GM12875 (cell line): ENCODE measurements at regions not wholly inside any gene's neighbourhood (a gene's known extent, or its start where the extent isn't known, plus 50 kb on each side); places are given as distances from the start of the nearest gene placed in this dataset.

Source experiments
- H3K4me3 ChIP-seq: one replicate; pipeline ENCODE4 v1.5.1; 2011; ENCODE audit warnings: low read depth, low read length, control low read depth
- CTCF ChIP-seq: IDR thresholded peaks from 2 replicates; pipeline ENCODE4 v1.5.1; 2011; ENCODE audit warnings: low read depth, mild to moderate bottlenecking, control low read depth, inconsistent platforms, low read length, moderate library complexity, borderline replicate concordance; ENCODE audit not compliant: insufficient read depth

- no peak overlapping the region for H3K4me3 ChIP-seq
- TF ChIP-seq CTCF = no peak
Observed at GRCh38 chr9:113741886-113742854, 133.9 kb upstream of the ZNF618 start.

GRCh38 chr9:113742878-113743277, 133.2 kb upstream of the ZNF618 start:
- H3K4me3 ChIP-seq = no peak overlapping the region
- TF ChIP-seq CTCF = no peak

GRCh38 chr9:113746486-113746885, 129.6 kb upstream of the ZNF618 start:
- no peak overlapping the region for H3K4me3 ChIP-seq
- TF ChIP-seq CTCF = no peak

GRCh38 chr9:113748135-113748534, 128.0 kb upstream of the ZNF618 start:
- no peak overlapping the region for H3K4me3 ChIP-seq
- no peak for TF ChIP-seq CTCF

GRCh38 chr9:113753398-113754119, 122.5 kb upstream of the ZNF618 start:
- H3K4me3 ChIP-seq = no peak overlapping the region
- TF ChIP-seq CTCF = no peak

GRCh38 chr9:113754739-113755138, 121.4 kb upstream of the ZNF618 start:
- TF ChIP-seq CTCF = no peak
- no peak overlapping the region for H3K4me3 ChIP-seq
